WTC11 (cell line): ENCODE measurements at regions not wholly inside any gene's neighbourhood (a gene's known extent, or its start where the extent isn't known, plus 50 kb on each side); places are given as distances from the start of the nearest gene placed in this dataset.

Source experiments
- ATAC-seq: fragments of 200-7000 bp; cut with Tn5 transposase; 2 replicates; pipeline ENCODE4 v1.10.0; 2021; ENCODE audit warnings: mild to moderate bottlenecking, moderate library complexity
- CTCF ChIA-PET: fragments of 300-600 bp; sonication (Branson Sonifier 250); formaldehyde crosslinking; loops from one replicate; lab custom pipeline; 2021; ENCODE audit warnings: antibody characterized with exemption; lab: Charles Lee
- POLR2A ChIA-PET: fragments of 350-600 bp; sonication (Branson Sonifier 250); formaldehyde crosslinking; loops from one replicate; lab custom pipeline; 2021; ENCODE audit warnings: antibody characterized with exemption; lab: Charles Lee
- DNase-seq: peaks from one replicate; pipeline ENCODE4 v3.0.0; 2021; ENCODE audit warnings: low spot score
- H3K27ac Mint-ChIP-seq: 2 replicates; pipeline ENCODE4 v1.8.0; 2021; ENCODE audit warnings: mixed read lengths
- H3K27me3 Mint-ChIP-seq: 2 replicates; pipeline ENCODE4 v1.8.0; 2021; ENCODE audit warnings: low read depth, mild to moderate bottlenecking, moderate library complexity, mixed read lengths
- H3K36me3 Mint-ChIP-seq: 2 replicates; pipeline ENCODE4 v1.8.0; 2021; ENCODE audit warnings: mixed read lengths
- H3K4me1 Mint-ChIP-seq: 2 replicates; pipeline ENCODE4 v1.8.0; 2022; ENCODE audit warnings: mixed read lengths
- H3K4me3 Mint-ChIP-seq: 2 replicates; pipeline ENCODE4 v1.8.0; 2021; ENCODE audit warnings: mild to moderate bottlenecking, moderate library complexity, mixed read lengths
- H3K9me3 Mint-ChIP-seq: 2 replicates; pipeline ENCODE4 v1.8.0; 2021; ENCODE audit warnings: mixed read lengths
- ATF1 ChIP-seq: sonication (generic); formaldehyde crosslinking; IDR thresholded peaks from 2 replicates; pipeline ENCODE4 v1.8.1; 2023; ENCODE audit warnings: mild to moderate bottlenecking, moderate library complexity, missing genetic modification reagents
- CREM ChIP-seq: sonication (generic); formaldehyde crosslinking; IDR thresholded peaks from 2 replicates; pipeline ENCODE4 v1.8.1; 2022; ENCODE audit warnings: mild to moderate bottlenecking, missing genetic modification reagents, moderate library complexity
- FOXK1 ChIP-seq: sonication (generic); formaldehyde crosslinking; IDR thresholded peaks from 2 replicates; pipeline ENCODE4 v1.8.0; 2022; ENCODE audit warnings: mild to moderate bottlenecking, moderate library complexity, missing genetic modification reagents
- KAT7 ChIP-seq: sonication (generic); formaldehyde crosslinking; IDR thresholded peaks from 2 replicates; pipeline ENCODE4 v1.8.1; 2023; ENCODE audit warnings: missing genetic modification reagents, mild to moderate bottlenecking, borderline replicate concordance
- RELA ChIP-seq: sonication (generic); formaldehyde crosslinking; IDR thresholded peaks from 2 replicates; pipeline ENCODE4 v1.8.1; 2022; ENCODE audit warnings: missing genetic modification reagents, mild to moderate bottlenecking, borderline replicate concordance
- RORB ChIP-seq: fragments of 250-450 bp; sonication (Bioruptor Pico); IDR thresholded peaks from 2 replicates; pipeline ENCODE4 v1.9.0; 2021; ENCODE audit warnings: mild to moderate bottlenecking
- SMAD3 ChIP-seq: sonication (generic); formaldehyde crosslinking; IDR thresholded peaks from 2 replicates; pipeline ENCODE4 v1.8.0; 2022; ENCODE audit warnings: missing genetic modification reagents, mild to moderate bottlenecking, borderline replicate concordance
- SOX15 ChIP-seq: fragments of 250-450 bp; sonication (Bioruptor Pico); IDR thresholded peaks from 2 replicates; pipeline ENCODE4 v1.9.0; 2021; ENCODE audit warnings: mild to moderate bottlenecking
- ZNF121 ChIP-seq: sonication (generic); formaldehyde crosslinking; IDR thresholded peaks from 2 replicates; pipeline ENCODE4 v1.8.0; 2023; ENCODE audit warnings: missing genetic modification reagents
- TF ChIP-seq, protein P1 (sequence below): fragments of 250-450 bp; sonication (Bioruptor Pico); IDR thresholded peaks from 2 replicates; pipeline ENCODE4 v1.9.0; 2021; ENCODE audit warnings: mild to moderate bottlenecking, borderline replicate concordance
- TF ChIP-seq, protein P2 (sequence below): fragments of 250-450 bp; sonication (Bioruptor Pico); IDR thresholded peaks from 2 replicates; pipeline ENCODE4 v1.9.0; 2021; ENCODE audit warnings: mild to moderate bottlenecking
- TF ChIP-seq, protein P3 (sequence below): sonication (generic); formaldehyde crosslinking; IDR thresholded peaks from 2 replicates; pipeline ENCODE4 v1.8.0; 2023; ENCODE audit warnings: mild to moderate bottlenecking, missing genetic modification reagents
- TF ChIP-seq, protein P4 (sequence below): sonication (generic); formaldehyde crosslinking; IDR thresholded peaks from 2 replicates; pipeline ENCODE4 v1.8.0; 2023; ENCODE audit warnings: missing genetic modification reagents, mild to moderate bottlenecking, borderline replicate concordance
- TF ChIP-seq, protein P5 (sequence below): sonication (generic); formaldehyde crosslinking; IDR thresholded peaks from 2 replicates; pipeline ENCODE4 v1.8.0; 2022; ENCODE audit warnings: mild to moderate bottlenecking, missing genetic modification reagents
- TF ChIP-seq, protein P6 (sequence below): sonication (generic); formaldehyde crosslinking; IDR thresholded peaks from 2 replicates; pipeline ENCODE4 v1.8.0; 2022; ENCODE audit warnings: mild to moderate bottlenecking, missing genetic modification reagents

DNA sequence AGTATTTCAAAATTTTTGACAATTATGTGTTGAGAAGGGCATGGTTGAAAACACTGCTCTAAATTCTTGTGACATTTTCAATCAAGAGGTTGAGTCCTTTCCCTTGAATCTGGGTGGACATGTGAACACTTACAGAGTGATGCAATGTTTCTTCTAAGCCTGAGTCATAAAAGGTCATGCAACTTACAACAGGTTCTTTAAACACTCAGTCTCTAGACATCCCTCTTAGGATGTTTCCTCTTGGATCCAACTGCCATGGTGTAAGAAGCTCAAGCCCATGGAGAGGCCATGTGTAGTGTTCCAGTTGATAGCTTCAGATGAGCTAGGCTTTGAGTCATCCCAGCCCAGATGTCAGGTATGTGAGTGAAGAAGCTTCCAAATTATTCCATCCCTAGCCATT is 232.2 kb upstream of the MAOA start (continued):
- TF ChIP-seq ZNF121 (CRISPR knock-in tag) (no peak), SOX15 (no peak), FOXK1 (CRISPR knock-in tag) (no peak)
- TF ChIP-seq, protein P1, sequence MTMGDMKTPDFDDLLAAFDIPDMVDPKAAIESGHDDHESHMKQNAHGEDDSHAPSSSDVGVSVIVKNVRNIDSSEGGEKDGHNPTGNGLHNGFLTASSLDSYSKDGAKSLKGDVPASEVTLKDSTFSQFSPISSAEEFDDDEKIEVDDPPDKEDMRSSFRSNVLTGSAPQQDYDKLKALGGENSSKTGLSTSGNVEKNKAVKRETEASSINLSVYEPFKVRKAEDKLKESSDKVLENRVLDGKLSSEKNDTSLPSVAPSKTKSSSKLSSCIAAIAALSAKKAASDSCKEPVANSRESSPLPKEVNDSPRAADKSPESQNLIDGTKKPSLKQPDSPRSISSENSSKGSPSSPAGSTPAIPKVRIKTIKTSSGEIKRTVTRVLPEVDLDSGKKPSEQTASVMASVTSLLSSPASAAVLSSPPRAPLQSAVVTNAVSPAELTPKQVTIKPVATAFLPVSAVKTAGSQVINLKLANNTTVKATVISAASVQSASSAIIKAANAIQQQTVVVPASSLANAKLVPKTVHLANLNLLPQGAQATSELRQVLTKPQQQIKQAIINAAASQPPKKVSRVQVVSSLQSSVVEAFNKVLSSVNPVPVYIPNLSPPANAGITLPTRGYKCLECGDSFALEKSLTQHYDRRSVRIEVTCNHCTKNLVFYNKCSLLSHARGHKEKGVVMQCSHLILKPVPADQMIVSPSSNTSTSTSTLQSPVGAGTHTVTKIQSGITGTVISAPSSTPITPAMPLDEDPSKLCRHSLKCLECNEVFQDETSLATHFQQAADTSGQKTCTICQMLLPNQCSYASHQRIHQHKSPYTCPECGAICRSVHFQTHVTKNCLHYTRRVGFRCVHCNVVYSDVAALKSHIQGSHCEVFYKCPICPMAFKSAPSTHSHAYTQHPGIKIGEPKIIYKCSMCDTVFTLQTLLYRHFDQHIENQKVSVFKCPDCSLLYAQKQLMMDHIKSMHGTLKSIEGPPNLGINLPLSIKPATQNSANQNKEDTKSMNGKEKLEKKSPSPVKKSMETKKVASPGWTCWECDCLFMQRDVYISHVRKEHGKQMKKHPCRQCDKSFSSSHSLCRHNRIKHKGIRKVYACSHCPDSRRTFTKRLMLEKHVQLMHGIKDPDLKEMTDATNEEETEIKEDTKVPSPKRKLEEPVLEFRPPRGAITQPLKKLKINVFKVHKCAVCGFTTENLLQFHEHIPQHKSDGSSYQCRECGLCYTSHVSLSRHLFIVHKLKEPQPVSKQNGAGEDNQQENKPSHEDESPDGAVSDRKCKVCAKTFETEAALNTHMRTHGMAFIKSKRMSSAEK = no peak

DNA sequence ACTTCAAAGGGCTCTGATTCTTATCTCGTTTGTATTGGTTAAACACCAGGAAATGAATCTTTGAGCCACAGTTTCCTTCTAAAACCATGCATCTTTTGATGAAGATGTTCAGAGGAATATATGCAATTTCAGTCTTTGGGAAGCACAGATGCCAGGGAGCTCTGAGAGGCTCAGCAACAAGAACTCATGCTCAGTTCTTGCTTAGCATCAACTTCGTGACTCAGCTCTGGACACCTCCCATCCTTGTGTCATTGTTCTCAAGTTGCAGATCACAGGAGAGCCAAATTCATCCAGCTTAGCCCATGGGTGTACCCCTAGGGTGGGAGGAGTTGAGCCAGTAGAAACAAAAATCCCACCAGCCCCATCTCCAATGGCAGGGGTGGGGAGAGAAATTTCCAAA is 219.6 kb upstream of the MAOA start:
- TF ChIP-seq, protein P2, sequence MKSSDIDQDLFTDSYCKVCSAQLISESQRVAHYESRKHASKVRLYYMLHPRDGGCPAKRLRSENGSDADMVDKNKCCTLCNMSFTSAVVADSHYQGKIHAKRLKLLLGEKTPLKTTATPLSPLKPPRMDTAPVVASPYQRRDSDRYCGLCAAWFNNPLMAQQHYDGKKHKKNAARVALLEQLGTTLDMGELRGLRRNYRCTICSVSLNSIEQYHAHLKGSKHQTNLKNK (CRISPR knock-in tag) = no peak
- TF ChIP-seq SMAD3 (CRISPR knock-in tag) = no peak
- TF ChIP-seq, protein P3, sequence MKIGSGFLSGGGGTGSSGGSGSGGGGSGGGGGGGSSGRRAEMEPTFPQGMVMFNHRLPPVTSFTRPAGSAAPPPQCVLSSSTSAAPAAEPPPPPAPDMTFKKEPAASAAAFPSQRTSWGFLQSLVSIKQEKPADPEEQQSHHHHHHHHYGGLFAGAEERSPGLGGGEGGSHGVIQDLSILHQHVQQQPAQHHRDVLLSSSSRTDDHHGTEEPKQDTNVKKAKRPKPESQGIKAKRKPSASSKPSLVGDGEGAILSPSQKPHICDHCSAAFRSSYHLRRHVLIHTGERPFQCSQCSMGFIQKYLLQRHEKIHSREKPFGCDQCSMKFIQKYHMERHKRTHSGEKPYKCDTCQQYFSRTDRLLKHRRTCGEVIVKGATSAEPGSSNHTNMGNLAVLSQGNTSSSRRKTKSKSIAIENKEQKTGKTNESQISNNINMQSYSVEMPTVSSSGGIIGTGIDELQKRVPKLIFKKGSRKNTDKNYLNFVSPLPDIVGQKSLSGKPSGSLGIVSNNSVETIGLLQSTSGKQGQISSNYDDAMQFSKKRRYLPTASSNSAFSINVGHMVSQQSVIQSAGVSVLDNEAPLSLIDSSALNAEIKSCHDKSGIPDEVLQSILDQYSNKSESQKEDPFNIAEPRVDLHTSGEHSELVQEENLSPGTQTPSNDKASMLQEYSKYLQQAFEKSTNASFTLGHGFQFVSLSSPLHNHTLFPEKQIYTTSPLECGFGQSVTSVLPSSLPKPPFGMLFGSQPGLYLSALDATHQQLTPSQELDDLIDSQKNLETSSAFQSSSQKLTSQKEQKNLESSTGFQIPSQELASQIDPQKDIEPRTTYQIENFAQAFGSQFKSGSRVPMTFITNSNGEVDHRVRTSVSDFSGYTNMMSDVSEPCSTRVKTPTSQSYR = no peak
- TF ChIP-seq, protein P4, sequence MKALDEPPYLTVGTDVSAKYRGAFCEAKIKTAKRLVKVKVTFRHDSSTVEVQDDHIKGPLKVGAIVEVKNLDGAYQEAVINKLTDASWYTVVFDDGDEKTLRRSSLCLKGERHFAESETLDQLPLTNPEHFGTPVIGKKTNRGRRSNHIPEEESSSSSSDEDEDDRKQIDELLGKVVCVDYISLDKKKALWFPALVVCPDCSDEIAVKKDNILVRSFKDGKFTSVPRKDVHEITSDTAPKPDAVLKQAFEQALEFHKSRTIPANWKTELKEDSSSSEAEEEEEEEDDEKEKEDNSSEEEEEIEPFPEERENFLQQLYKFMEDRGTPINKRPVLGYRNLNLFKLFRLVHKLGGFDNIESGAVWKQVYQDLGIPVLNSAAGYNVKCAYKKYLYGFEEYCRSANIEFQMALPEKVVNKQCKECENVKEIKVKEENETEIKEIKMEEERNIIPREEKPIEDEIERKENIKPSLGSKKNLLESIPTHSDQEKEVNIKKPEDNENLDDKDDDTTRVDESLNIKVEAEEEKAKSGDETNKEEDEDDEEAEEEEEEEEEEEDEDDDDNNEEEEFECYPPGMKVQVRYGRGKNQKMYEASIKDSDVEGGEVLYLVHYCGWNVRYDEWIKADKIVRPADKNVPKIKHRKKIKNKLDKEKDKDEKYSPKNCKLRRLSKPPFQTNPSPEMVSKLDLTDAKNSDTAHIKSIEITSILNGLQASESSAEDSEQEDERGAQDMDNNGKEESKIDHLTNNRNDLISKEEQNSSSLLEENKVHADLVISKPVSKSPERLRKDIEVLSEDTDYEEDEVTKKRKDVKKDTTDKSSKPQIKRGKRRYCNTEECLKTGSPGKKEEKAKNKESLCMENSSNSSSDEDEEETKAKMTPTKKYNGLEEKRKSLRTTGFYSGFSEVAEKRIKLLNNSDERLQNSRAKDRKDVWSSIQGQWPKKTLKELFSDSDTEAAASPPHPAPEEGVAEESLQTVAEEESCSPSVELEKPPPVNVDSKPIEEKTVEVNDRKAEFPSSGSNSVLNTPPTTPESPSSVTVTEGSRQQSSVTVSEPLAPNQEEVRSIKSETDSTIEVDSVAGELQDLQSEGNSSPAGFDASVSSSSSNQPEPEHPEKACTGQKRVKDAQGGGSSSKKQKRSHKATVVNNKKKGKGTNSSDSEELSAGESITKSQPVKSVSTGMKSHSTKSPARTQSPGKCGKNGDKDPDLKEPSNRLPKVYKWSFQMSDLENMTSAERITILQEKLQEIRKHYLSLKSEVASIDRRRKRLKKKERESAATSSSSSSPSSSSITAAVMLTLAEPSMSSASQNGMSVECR (CRISPR knock-in tag) = no peak
- ChIA-PET CTCF (no interaction called here), POLR2A (no interaction called here)
- peaks cover 15% of the 10 kb centered on the region for H3K36me3 Mint-ChIP-seq
- no peak for DNase-seq
- no peak overlapping the region for H3K4me3 Mint-ChIP-seq
- no peak overlapping the region for H3K27ac Mint-ChIP-seq
- no peak for ATAC-seq
- H3K9me3 Mint-ChIP-seq = peaks cover 28% of the 10 kb centered on the region
- H3K27me3 Mint-ChIP-seq = no peaks in the 10 kb centered on the region
- H3K4me1 Mint-ChIP-seq = no peaks in the 10 kb centered on the region

DNA sequence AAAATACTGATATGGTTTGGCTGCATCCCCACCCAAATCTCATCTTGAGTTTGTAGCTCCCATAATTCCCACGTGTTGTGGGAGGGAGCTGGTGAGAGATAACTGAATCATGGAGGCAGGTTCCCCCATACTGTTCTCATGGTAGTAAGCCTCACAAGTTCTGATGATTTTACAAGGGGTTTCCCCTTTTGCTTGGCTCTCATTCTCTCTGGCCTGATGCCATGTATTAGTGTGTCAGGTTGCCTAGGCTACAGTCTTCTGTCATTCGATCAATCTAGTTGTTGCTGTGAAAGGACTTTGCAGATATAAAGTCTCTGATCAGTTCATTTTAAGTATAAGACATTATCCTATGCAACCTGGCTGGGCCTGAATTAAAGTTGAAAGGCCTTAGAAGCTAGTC is 209.3 kb upstream of the MAOA start:
- ChIA-PET CTCF (no interaction called here), POLR2A (no interaction called here)
- Mint-ChIP-seq H3K4me1 (peaks cover 9% of the 10 kb centered on the region), H3K9me3 (peaks cover 32% of the 10 kb centered on the region), H3K36me3 (peaks cover 27% of the 10 kb centered on the region), H3K4me3 (no peak overlapping the region), H3K27me3 (no peaks in the 10 kb centered on the region), H3K27ac (no peak overlapping the region)
- ATAC-seq = no peak
- no peak for DNase-seq
- TF ChIP-seq KAT7 (no peak), SOX15 (no peak), CREM (no peak), RORB (CRISPR knock-in tag) (no peak), ATF1 (CRISPR knock-in tag) (no peak), RELA (CRISPR knock-in tag) (no peak)
- TF ChIP-seq, protein P5, sequence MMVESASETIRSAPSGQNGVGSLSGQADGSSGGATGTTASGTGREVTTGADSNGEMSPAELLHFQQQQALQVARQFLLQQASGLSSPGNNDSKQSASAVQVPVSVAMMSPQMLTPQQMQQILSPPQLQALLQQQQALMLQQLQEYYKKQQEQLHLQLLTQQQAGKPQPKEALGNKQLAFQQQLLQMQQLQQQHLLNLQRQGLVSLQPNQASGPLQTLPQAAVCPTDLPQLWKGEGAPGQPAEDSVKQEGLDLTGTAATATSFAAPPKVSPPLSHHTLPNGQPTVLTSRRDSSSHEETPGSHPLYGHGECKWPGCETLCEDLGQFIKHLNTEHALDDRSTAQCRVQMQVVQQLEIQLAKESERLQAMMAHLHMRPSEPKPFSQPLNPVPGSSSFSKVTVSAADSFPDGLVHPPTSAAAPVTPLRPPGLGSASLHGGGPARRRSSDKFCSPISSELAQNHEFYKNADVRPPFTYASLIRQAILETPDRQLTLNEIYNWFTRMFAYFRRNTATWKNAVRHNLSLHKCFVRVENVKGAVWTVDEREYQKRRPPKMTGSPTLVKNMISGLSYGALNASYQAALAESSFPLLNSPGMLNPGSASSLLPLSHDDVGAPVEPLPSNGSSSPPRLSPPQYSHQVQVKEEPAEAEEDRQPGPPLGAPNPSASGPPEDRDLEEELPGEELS (CRISPR knock-in tag) = no peak
- TF ChIP-seq, protein P6, sequence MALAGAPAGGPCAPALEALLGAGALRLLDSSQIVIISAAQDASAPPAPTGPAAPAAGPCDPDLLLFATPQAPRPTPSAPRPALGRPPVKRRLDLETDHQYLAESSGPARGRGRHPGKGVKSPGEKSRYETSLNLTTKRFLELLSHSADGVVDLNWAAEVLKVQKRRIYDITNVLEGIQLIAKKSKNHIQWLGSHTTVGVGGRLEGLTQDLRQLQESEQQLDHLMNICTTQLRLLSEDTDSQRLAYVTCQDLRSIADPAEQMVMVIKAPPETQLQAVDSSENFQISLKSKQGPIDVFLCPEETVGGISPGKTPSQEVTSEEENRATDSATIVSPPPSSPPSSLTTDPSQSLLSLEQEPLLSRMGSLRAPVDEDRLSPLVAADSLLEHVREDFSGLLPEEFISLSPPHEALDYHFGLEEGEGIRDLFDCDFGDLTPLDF = no peak
